IMR-90 (cell line): ENCODE measurements at regions not wholly inside any gene's neighbourhood (a gene's known extent, or its start where the extent isn't known, plus 50 kb on each side); places are given as distances from the start of the nearest gene placed in this dataset.

ENCODE experiments used
- ATAC-seq: fragments of 200-7000 bp; cut with Tn5 transposase; 2 replicates; pipeline ENCODE4 v1.9.1; 2020; ENCODE audit warnings: low read depth, mild to moderate bottlenecking, moderate library complexity
- BruUV-seq: library from RNA; stranded (reverse); fragments of 400-500 nt; replicated peaks from 2 replicates; lab custom pipeline; 2021; lab: Mats Ljungman, UMichigan
- CTCF ChIA-PET: fragments of 300-600 bp; formaldehyde crosslinking; extraction: SDS; loops from one replicate; lab custom pipeline; 2021; ENCODE audit warnings: antibody characterized with exemption; lab: Yijun Ruan, JAX
- POLR2A ChIA-PET: fragments of 300-600 bp; sonication (Branson Sonifier 250); formaldehyde crosslinking; loops from one replicate; lab custom pipeline; 2022; ENCODE audit warnings: antibody characterized with exemption; ENCODE audit not compliant: unreplicated experiment; lab: Charles Lee
- DNase-seq: peaks from one replicate; pipeline ENCODE4 v3.0.0; 2013
- H2AFZ ChIP-seq: replicated peaks from 2 replicates; pipeline ENCODE3; 2013; ENCODE audit warnings: low read length, mild to moderate bottlenecking; ENCODE audit not compliant: poor library complexity
- H2AK5ac ChIP-seq: 2 replicates; pipeline ENCODE4 v1.6.1; 2013; ENCODE audit warnings: low read depth, low read length, inconsistent platforms
- H2AK9ac ChIP-seq: replicated peaks from 2 replicates; pipeline ENCODE3; 2013; ENCODE audit warnings: mild to moderate bottlenecking, low read depth, low read length, moderate library complexity; ENCODE audit not compliant: poor library complexity
- H2BK120ac ChIP-seq: 2 replicates; pipeline ENCODE4 v1.6.1; 2013; ENCODE audit warnings: low read depth, low read length, inconsistent platforms
- H2BK15ac ChIP-seq: 3 replicates; pipeline ENCODE4 v1.6.1; 2013; ENCODE audit warnings: low read depth, low read length, inconsistent platforms
- H2BK20ac ChIP-seq: 2 replicates; pipeline ENCODE4 v1.6.1; 2013; ENCODE audit warnings: low read depth, mild to moderate bottlenecking, inconsistent platforms, low read length, moderate library complexity
- H2BK5ac ChIP-seq: 2 replicates; pipeline ENCODE4 v1.6.1; 2013; ENCODE audit warnings: mild to moderate bottlenecking, low read depth, low read length, inconsistent platforms; ENCODE audit not compliant: poor library complexity, severe bottlenecking
- H3K14ac ChIP-seq: replicated peaks from 2 replicates; pipeline ENCODE4 v1.6.1; 2013; ENCODE audit warnings: low read depth, low read length, inconsistent platforms
- H3K18ac ChIP-seq: 2 replicates; pipeline ENCODE4 v1.6.1; 2013; ENCODE audit warnings: low read depth, low read length, control low read depth
- H3K23ac ChIP-seq: 2 replicates; pipeline ENCODE4 v1.6.1; 2013; ENCODE audit warnings: low read depth, low read length, inconsistent platforms
- H3K27ac ChIP-seq: 2 replicates; pipeline ENCODE4 v1.5.1; 2013; ENCODE audit warnings: mild to moderate bottlenecking, control low read depth, low read length; ENCODE audit not compliant: insufficient read depth
- H3K27me3 ChIP-seq: 2 replicates; pipeline ENCODE4 v1.6.1; 2013; ENCODE audit warnings: low read length; ENCODE audit not compliant: control insufficient read depth, insufficient read depth
- H3K36me3 ChIP-seq: 2 replicates; pipeline ENCODE4 v1.6.1; 2013; ENCODE audit warnings: low read length, mixed read lengths; ENCODE audit not compliant: control insufficient read depth, insufficient read depth
- H3K4ac ChIP-seq: 2 replicates; pipeline ENCODE4 v1.6.1; 2013; ENCODE audit warnings: low read depth, low read length, inconsistent platforms
- H3K4me1 ChIP-seq: 2 replicates; pipeline ENCODE4 v1.6.1; 2013; ENCODE audit warnings: low read length, mixed read lengths; ENCODE audit not compliant: control insufficient read depth, insufficient read depth
- H3K4me2 ChIP-seq: 2 replicates; pipeline ENCODE4 v1.6.1; 2013; ENCODE audit warnings: low read depth, mild to moderate bottlenecking, control low read depth, low read length, moderate library complexity
- H3K4me3 ChIP-seq: 2 replicates; pipeline ENCODE4 v1.5.1; 2013; ENCODE audit warnings: low read depth, mild to moderate bottlenecking, control low read depth, low read length, moderate library complexity; ENCODE audit not compliant: insufficient read depth
- H3K56ac ChIP-seq: 2 replicates; pipeline ENCODE4 v1.6.1; 2013; ENCODE audit warnings: low read length, inconsistent platforms; ENCODE audit not compliant: insufficient read depth; ENCODE audit errors: extremely low read depth
- H3K79me1 ChIP-seq, 2 experiments: 2 replicates each; pipeline ENCODE4 v1.6.1; 2013; ENCODE audit warnings: low read length in 2 of 2, inconsistent platforms in 1 of 2, low read depth in 1 of 2
- H3K9ac ChIP-seq: 2 replicates; pipeline ENCODE4 v1.6.1; 2013; ENCODE audit warnings: low read depth, low read length, control low read depth
- H3K9me1 ChIP-seq: 2 replicates; pipeline ENCODE4 v1.6.1; 2013; ENCODE audit warnings: low read length, inconsistent platforms; ENCODE audit not compliant: insufficient read depth
- H3K9me3 ChIP-seq: 2 replicates; pipeline ENCODE4 v1.6.1; 2013; ENCODE audit warnings: low read length; ENCODE audit not compliant: control insufficient read depth, insufficient read depth
- H4K20me1 ChIP-seq: 2 replicates; pipeline ENCODE4 v1.6.1; 2013; ENCODE audit warnings: low read length, inconsistent platforms; ENCODE audit not compliant: insufficient read depth
- H4K5ac ChIP-seq: 2 replicates; pipeline ENCODE4 v1.6.1; 2013; ENCODE audit warnings: mild to moderate bottlenecking, low read depth, low read length, control low read depth
- H4K8ac ChIP-seq, 2 experiments: 2 replicates each; pipeline ENCODE4 v1.6.1; 2013; ENCODE audit warnings: low read depth in 2 of 2, low read length in 2 of 2, control low read depth in 1 of 2, inconsistent platforms in 1 of 2
- H4K91ac ChIP-seq: 2 replicates; pipeline ENCODE4 v1.6.1; 2013; ENCODE audit warnings: low read depth, low read length, inconsistent platforms; ENCODE audit not compliant: insufficient read depth
- BHLHE40 ChIP-seq: fragments of 150-350 bp; IDR thresholded peaks from 2 replicates; pipeline ENCODE4 v1.6.1; 2016; ENCODE audit warnings: mild to moderate bottlenecking, low read depth, low read length
- CEBPB ChIP-seq: IDR thresholded peaks from 2 replicates; pipeline ENCODE4 v1.6.1; 2012; ENCODE audit warnings: low read depth, low read length, improper control_type of control experiment
- CHD1 ChIP-seq: IDR thresholded peaks from 2 replicates; pipeline ENCODE4 v1.6.1; 2012; ENCODE audit warnings: low read depth, low read length, improper control_type of control experiment
- FOS ChIP-seq: fragments of 150-350 bp; IDR thresholded peaks from 2 replicates; pipeline ENCODE4 v1.6.1; 2016; ENCODE audit warnings: low read depth, low read length
- MAFK ChIP-seq: IDR thresholded peaks from 2 replicates; pipeline ENCODE4 v1.6.1; 2012; ENCODE audit warnings: low read depth, low read length, improper control_type of control experiment
- MAZ ChIP-seq: IDR thresholded peaks from 2 replicates; pipeline ENCODE4 v1.6.1; 2012; ENCODE audit warnings: low read depth, mild to moderate bottlenecking, low read length, improper control_type of control experiment, moderate library complexity, borderline replicate concordance
- MXI1 ChIP-seq: IDR thresholded peaks from 2 replicates; pipeline ENCODE4 v1.6.1; 2012; ENCODE audit warnings: low read depth, mild to moderate bottlenecking, low read length, moderate library complexity, borderline replicate concordance
- NFE2L2 ChIP-seq: fragments of 150-350 bp; IDR thresholded peaks from 2 replicates; pipeline ENCODE4 v1.6.1; 2016; ENCODE audit warnings: low read depth, mild to moderate bottlenecking, low read length
- POLR2A ChIP-seq: IDR thresholded peaks from 2 replicates; pipeline ENCODE4 v1.6.1; 2012; ENCODE audit warnings: mild to moderate bottlenecking, low read depth, low read length
- RAD21 ChIP-seq: IDR thresholded peaks from 2 replicates; pipeline ENCODE4 v1.6.1; 2012; ENCODE audit warnings: low read length, improper control_type of control experiment
- RCOR1 ChIP-seq: IDR thresholded peaks from 2 replicates; pipeline ENCODE4 v1.6.1; 2012; ENCODE audit warnings: mild to moderate bottlenecking, low read length, improper control_type of control experiment; ENCODE audit not compliant: insufficient replicate concordance
- RFX5 ChIP-seq: IDR thresholded peaks from 2 replicates; pipeline ENCODE4 v1.8.0; 2012; ENCODE audit warnings: low read depth, mild to moderate bottlenecking, low read length, moderate library complexity
- SMC3 ChIP-seq: fragments of 150-350 bp; IDR thresholded peaks from 2 replicates; pipeline ENCODE4 v1.6.1; 2016; ENCODE audit warnings: low read depth, mild to moderate bottlenecking, antibody characterized with exemption, low read length, moderate library complexity
- WGBS, 2 experiments: methylation state at CpG; one replicate each; pipeline versions ENCODE4 v1.1.5 to v1.1.7; 2013; ENCODE audit warnings: missing lambda C conversion rate in 2 of 2; ENCODE audit not compliant: insufficient read length in 1 of 2; ENCODE audit errors: extremely low coverage in 2 of 2; 5-methylcytosine and 5-hydroxymethylcytosine counted together
- dilution Hi-C: fragments of 300-500 bp; cut with HindIII; formaldehyde crosslinking; loops from one replicate; pipeline ENCODE4 v1.14.3; 2018; ENCODE audit warnings: low sequenced_read_pairs; ENCODE audit not compliant: unreplicated experiment
- in situ Hi-C: fragments of 300-500 bp; cut with MboI; formaldehyde crosslinking; loops from 3 replicates; pipeline ENCODE4 v1.14.3; 2019; ENCODE audit warnings: low sequenced_read_pairs, inconsistent platforms, mixed read lengths
- intact Hi-C: fragments of 100-400 bp; cut with micrococcal nuclease; formaldehyde crosslinking; loops from 2 replicates; pipeline ENCODE4 v1.10.0; 2022
- TF ChIP-seq, protein P1 (sequence below): fragments of 150-350 bp; IDR thresholded peaks from 2 replicates; pipeline ENCODE4 v1.6.1; 2017; ENCODE audit warnings: mild to moderate bottlenecking, antibody characterized with exemption, low read length, low read depth
- TF ChIP-seq, protein P2 (sequence below): fragments of 150-350 bp; IDR thresholded peaks from 2 replicates; pipeline ENCODE4 v1.6.1; 2016; ENCODE audit warnings: low read depth, mild to moderate bottlenecking, low read length, moderate library complexity, borderline replicate concordance
- TF ChIP-seq, protein P3 (sequence below): conservative IDR thresholded peaks from 2 replicates; pipeline ENCODE4 v1.5.1; 2012; ENCODE audit warnings: mild to moderate bottlenecking, low read depth, low read length, improper control_type of control experiment

DNA sequence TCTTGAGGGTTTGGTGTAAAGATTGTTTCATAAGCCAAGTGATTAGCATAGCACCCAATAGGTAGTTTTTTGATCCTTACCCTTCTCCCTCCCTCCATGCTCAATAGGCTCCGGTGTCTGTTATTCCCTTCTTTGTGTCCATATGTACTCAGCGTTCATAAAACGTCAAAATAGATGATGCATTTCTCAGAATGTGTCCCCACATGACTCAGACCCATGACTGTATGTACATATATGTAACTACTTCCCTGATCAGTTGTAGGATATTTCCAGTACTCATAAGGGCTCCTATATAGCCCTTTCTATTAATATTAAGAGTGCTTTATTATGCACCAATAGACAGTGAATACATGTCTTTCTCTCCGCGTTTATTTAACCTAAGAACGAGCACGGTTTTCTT, 466.9 kb downstream of the KIF20B start:
- no peak overlapping the region for H2BK5ac ChIP-seq
- H2BK15ac ChIP-seq = no peak overlapping the region
- H4K20me1 ChIP-seq = no peaks in the 10 kb centered on the region
- no peak overlapping the region for H2AK9ac ChIP-seq
- no peak overlapping the region for H3K14ac ChIP-seq
- intact Hi-C loops = no loop called here
- TF ChIP-seq FOS (no peak), RFX5 (no peak), RAD21 (no peak), CEBPB (no peak), MXI1 (no peak), MAFK (no peak), BHLHE40 (no peak), POLR2A (no peak), RCOR1 (no peak), NFE2L2 (no peak), CHD1 (no peak), SMC3 (no peak), MAZ (no peak)
- TF ChIP-seq, protein P1, sequence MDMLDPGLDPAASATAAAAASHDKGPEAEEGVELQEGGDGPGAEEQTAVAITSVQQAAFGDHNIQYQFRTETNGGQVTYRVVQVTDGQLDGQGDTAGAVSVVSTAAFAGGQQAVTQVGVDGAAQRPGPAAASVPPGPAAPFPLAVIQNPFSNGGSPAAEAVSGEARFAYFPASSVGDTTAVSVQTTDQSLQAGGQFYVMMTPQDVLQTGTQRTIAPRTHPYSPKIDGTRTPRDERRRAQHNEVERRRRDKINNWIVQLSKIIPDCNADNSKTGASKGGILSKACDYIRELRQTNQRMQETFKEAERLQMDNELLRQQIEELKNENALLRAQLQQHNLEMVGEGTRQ = no peak
- TF ChIP-seq, protein P2, sequence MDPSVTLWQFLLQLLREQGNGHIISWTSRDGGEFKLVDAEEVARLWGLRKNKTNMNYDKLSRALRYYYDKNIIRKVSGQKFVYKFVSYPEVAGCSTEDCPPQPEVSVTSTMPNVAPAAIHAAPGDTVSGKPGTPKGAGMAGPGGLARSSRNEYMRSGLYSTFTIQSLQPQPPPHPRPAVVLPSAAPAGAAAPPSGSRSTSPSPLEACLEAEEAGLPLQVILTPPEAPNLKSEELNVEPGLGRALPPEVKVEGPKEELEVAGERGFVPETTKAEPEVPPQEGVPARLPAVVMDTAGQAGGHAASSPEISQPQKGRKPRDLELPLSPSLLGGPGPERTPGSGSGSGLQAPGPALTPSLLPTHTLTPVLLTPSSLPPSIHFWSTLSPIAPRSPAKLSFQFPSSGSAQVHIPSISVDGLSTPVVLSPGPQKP = no peak
- TF ChIP-seq, protein P3, sequence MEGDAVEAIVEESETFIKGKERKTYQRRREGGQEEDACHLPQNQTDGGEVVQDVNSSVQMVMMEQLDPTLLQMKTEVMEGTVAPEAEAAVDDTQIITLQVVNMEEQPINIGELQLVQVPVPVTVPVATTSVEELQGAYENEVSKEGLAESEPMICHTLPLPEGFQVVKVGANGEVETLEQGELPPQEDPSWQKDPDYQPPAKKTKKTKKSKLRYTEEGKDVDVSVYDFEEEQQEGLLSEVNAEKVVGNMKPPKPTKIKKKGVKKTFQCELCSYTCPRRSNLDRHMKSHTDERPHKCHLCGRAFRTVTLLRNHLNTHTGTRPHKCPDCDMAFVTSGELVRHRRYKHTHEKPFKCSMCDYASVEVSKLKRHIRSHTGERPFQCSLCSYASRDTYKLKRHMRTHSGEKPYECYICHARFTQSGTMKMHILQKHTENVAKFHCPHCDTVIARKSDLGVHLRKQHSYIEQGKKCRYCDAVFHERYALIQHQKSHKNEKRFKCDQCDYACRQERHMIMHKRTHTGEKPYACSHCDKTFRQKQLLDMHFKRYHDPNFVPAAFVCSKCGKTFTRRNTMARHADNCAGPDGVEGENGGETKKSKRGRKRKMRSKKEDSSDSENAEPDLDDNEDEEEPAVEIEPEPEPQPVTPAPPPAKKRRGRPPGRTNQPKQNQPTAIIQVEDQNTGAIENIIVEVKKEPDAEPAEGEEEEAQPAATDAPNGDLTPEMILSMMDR = no peak
- dilution Hi-C loops = no loop called here
- ChIA-PET CTCF (no interaction called here), POLR2A (no interaction called here)
- H4K91ac ChIP-seq = no peak overlapping the region
- no peaks in the 10 kb centered on the region for H3K4me1 ChIP-seq
- H3K56ac ChIP-seq = no peak overlapping the region
- H3K79me1 ChIP-seq = no peaks in the 10 kb centered on the region
- BruUV-seq = no TSS peak
- no peaks in the 10 kb centered on the region for H3K9me1 ChIP-seq
- H3K27ac ChIP-seq = no peak overlapping the region
- no peak overlapping the region for H3K4me3 ChIP-seq
- H2BK20ac ChIP-seq = no peak overlapping the region
- DNase-seq (no peak), ATAC-seq (no peak)
- 83% methylated on average over 1 of the region's 7 CpGs; no CpG with 5 or more reads in 1 of the 2 experiments for WGBS, 2 experiments
- no peak overlapping the region for H2BK120ac ChIP-seq
- no peak overlapping the region for H3K9ac ChIP-seq
- H3K4me2 ChIP-seq = no peak overlapping the region
- H3K4ac ChIP-seq = no peak overlapping the region
- 0 out of 2 replicates have a peak, but pooled peaks cover 2% of the 10 kb centered on the region for H3K9me3 ChIP-seq
- H3K23ac ChIP-seq = no peak overlapping the region
- no peaks in the 10 kb centered on the region for H3K27me3 ChIP-seq
- no peak overlapping the region for H4K8ac ChIP-seq
- no peak overlapping the region for H4K5ac ChIP-seq
- no peak overlapping the region for H3K18ac ChIP-seq
- no peaks in the 10 kb centered on the region for H3K36me3 ChIP-seq
- H2AFZ ChIP-seq = no peak overlapping the region
- H2AK5ac ChIP-seq = no peak overlapping the region
- in situ Hi-C loops = no loop called here
